Cardiac muscle cell (in vitro differentiated cells and primary cell): ENCODE measurements at regions not wholly inside any gene's neighbourhood (a gene's known extent, or its start where the extent isn't known, plus 50 kb on each side); places are given as distances from the start of the nearest gene placed in this dataset.

ENCODE experiments used
- DNase-seq, 2 donors: peaks; one replicate each; pipeline versions ENCODE4 v3.0.0 to v3.0.0-alpha.2; 2010 to 2017; ENCODE audit warnings: low read depth in 1 of 2, low spot score in 1 of 2
- H3K27ac ChIP-seq: fragments of 200-600 bp; sonication (generic); 2 replicates; pipeline ENCODE4 v1.5.1; 2016
- H3K27me3 ChIP-seq: fragments of 200-600 bp; sonication (generic); 2 replicates; pipeline ENCODE4 v1.6.0; 2016; ENCODE audit warnings: control low read depth
- H3K36me3 ChIP-seq: fragments of 200-600 bp; sonication (generic); 2 replicates; pipeline ENCODE4 v1.5.1; 2016; ENCODE audit warnings: control low read depth
- H3K4me1 ChIP-seq: fragments of 200-600 bp; sonication (generic); 2 replicates; pipeline ENCODE4 v1.8.1; 2017; ENCODE audit warnings: low read depth, mild to moderate bottlenecking, mixed run types
- H3K4me3 ChIP-seq: fragments of 200-600 bp; sonication (generic); 2 replicates; pipeline ENCODE4 v1.5.1; 2016; ENCODE audit warnings: mild to moderate bottlenecking
- H3K9me3 ChIP-seq: fragments of 200-600 bp; sonication (generic); 2 replicates; pipeline ENCODE4 v1.5.1; 2017; ENCODE audit warnings: low read depth, mild to moderate bottlenecking, control low read depth
- CTCF ChIP-seq: IDR thresholded peaks from 2 replicates; pipeline ENCODE4 v1.5.1; 2012; ENCODE audit warnings: low read depth, mild to moderate bottlenecking, low read length

GRCh38 chrX:79557212-79557611, 190.1 kb upstream of the ITM2A start:
- Histone ChIP-seq H3K36me3 (no peaks in the 10 kb centered on the region), H3K9me3 (no peaks in the 10 kb centered on the region), H3K27me3 (no peaks in the 10 kb centered on the region), H3K27ac (no peak overlapping the region), H3K4me1 (no peaks in the 10 kb centered on the region), H3K4me3 (no peak overlapping the region)
- no peak for TF ChIP-seq CTCF
- DNase-seq: no peak

GRCh38 chrX:79556800-79557199, 189.7 kb upstream of the ITM2A start:
- Histone ChIP-seq H3K4me3 (no peak overlapping the region), H3K27me3 (no peaks in the 10 kb centered on the region)
- no peak for TF ChIP-seq CTCF

GRCh38 chrX:79530310-79531108, 163.4 kb upstream of the ITM2A start:
- DNase-seq: no peak
- Histone ChIP-seq H3K4me3 (no peak overlapping the region), H3K36me3 (no peaks in the 10 kb centered on the region), H3K27ac (no peak overlapping the region), H3K9me3 (no peaks in the 10 kb centered on the region), H3K27me3 (no peaks in the 10 kb centered on the region), H3K4me1 (no peaks in the 10 kb centered on the region)
- TF ChIP-seq CTCF: no peak

More at GRCh38 chrX:79556800-79557199, 189.7 kb upstream of the ITM2A start:
- H3K27ac ChIP-seq: no peak overlapping the region
- H3K4me1 ChIP-seq: no peaks in the 10 kb centered on the region
- no peaks in the 10 kb centered on the region for H3K9me3 ChIP-seq
- H3K36me3 ChIP-seq: no peaks in the 10 kb centered on the region
- DNase-seq: no peak

- DNase-seq: no peak
Observed at GRCh38 chrX:79524642-79525041, 157.5 kb upstream of the ITM2A start.

GRCh38 chrX:79515529-79515928, 148.4 kb upstream of the ITM2A start:
- Histone ChIP-seq H3K27me3 (no peaks in the 10 kb centered on the region), H3K36me3 (no peaks in the 10 kb centered on the region), H3K9me3 (no peaks in the 10 kb centered on the region), H3K4me3 (no peak overlapping the region), H3K27ac (no peak overlapping the region), H3K4me1 (no peaks in the 10 kb centered on the region)
- no peak for TF ChIP-seq CTCF
- DNase-seq: no peak

More at GRCh38 chrX:79524642-79525041, 157.5 kb upstream of the ITM2A start:
- no peak for TF ChIP-seq CTCF
- Histone ChIP-seq H3K4me3 (no peak overlapping the region), H3K36me3 (no peaks in the 10 kb centered on the region), H3K9me3 (no peaks in the 10 kb centered on the region), H3K4me1 (no peaks in the 10 kb centered on the region), H3K27me3 (no peaks in the 10 kb centered on the region), H3K27ac (no peak overlapping the region)
